HG03159 (cell line): ENCODE measurements at regions not wholly inside any gene's neighbourhood (a gene's known extent, or its start where the extent isn't known, plus 50 kb on each side); places are given as distances from the start of the nearest gene placed in this dataset.

ENCODE experiments used
- ATAC-seq: cut with Tn5 transposase; IDR thresholded peaks from one replicate; pipeline ENCODE4 v1.9.1; 2021; ENCODE audit warnings: mild to moderate bottlenecking, moderate library complexity; ENCODE audit not compliant: unreplicated experiment

- ATAC-seq: no peak
Measured at GRCh38 chr3:72351536-72351935, 496.7 kb downstream of the SHQ1 start.

- ATAC-seq: no peak
Measured at GRCh38 chr3:72350761-72351505, 497.3 kb downstream of the SHQ1 start.

- ATAC-seq: no peak
Measured at GRCh38 chr3:72348357-72348756, 499.9 kb downstream of the SHQ1 start.

GRCh38 chr3:72347819-72348319 is 500.4 kb downstream of the SHQ1 start:
- peak; percentile 41 for ATAC-seq

- ATAC-seq: no peak
Measured at GRCh38 chr3:72346526-72346926, 501.7 kb downstream of the SHQ1 start.

- no peak for ATAC-seq
Measured at GRCh38 chr3:72345980-72346379, 502.3 kb downstream of the SHQ1 start.

- no peak for ATAC-seq
Measured at GRCh38 chr3:72345237-72345878, 502.9 kb downstream of the SHQ1 start.

GRCh38 chr3:72344647-72345046 is 503.6 kb downstream of the SHQ1 start:
- no peak for ATAC-seq

GRCh38 chr3:72344236-72344635 is 504.0 kb downstream of the SHQ1 start:
- no peak for ATAC-seq

- ATAC-seq: no peak
Measured at GRCh38 chr3:72343078-72343477, 505.2 kb downstream of the SHQ1 start.

- ATAC-seq: no peak
Measured at GRCh38 chr3:72342450-72342849, 505.8 kb downstream of the SHQ1 start.

- ATAC-seq: no peak
Measured at GRCh38 chr3:72341920-72342319, 506.3 kb downstream of the SHQ1 start.

GRCh38 chr3:72341380-72341770 is 506.9 kb downstream of the SHQ1 start:
- ATAC-seq: no peak

GRCh38 chr3:72340476-72341379 is 507.5 kb downstream of the SHQ1 start:
- no peak for ATAC-seq

GRCh38 chr3:72340056-72340455 is 508.2 kb downstream of the SHQ1 start:
- ATAC-seq: no peak

- ATAC-seq: no peak
Measured at GRCh38 chr3:72339670-72340030, 508.6 kb downstream of the SHQ1 start.

- ATAC-seq: no peak
Measured at GRCh38 chr3:72338942-72339669, 509.1 kb downstream of the SHQ1 start.

GRCh38 chr3:72338082-72338941 is 509.9 kb downstream of the SHQ1 start:
- no peak for ATAC-seq

GRCh38 chr3:72337480-72337855 is 510.8 kb downstream of the SHQ1 start:
- no peak for ATAC-seq
